PC-9 (cell line): ENCODE measurements at regions not wholly inside any gene's neighbourhood (a gene's known extent, or its start where the extent isn't known, plus 50 kb on each side); places are given as distances from the start of the nearest gene placed in this dataset.

Experiments
- EZH2 ChIP-seq: fragments of 200-600 bp; sonication (generic); IDR thresholded peaks from 2 replicates; pipeline ENCODE4 v1.8.0; 2017; ENCODE audit warnings: antibody characterized with exemption, low read depth
- TF ChIP-seq, protein P1 (sequence below): fragments of 200-600 bp; sonication (generic); conservative IDR thresholded peaks from 2 replicates; pipeline ENCODE4 v1.6.1; 2017; ENCODE audit warnings: mixed run types, antibody characterized with exemption, mild to moderate bottlenecking, moderate library complexity

DNA sequence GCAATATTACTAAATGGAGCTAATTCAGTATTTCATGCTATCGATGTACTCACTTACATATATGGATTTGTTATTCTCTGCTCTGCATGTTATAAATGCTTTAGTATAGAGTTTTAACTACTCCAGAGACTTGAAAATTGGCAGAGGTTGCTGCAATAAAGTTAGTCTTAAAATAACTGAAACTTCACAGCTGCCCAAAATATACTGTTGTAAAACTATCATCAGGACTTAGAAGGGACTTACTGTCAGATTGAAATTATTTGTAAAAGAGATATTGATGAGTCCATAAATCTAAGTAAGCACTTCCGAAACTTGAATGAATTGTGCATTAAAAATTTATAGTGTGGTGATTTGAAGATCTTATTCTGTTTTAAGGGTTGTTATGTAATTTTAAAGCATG, 1178.2 kb upstream of the PCDH20 start:
- TF ChIP-seq, protein P1, sequence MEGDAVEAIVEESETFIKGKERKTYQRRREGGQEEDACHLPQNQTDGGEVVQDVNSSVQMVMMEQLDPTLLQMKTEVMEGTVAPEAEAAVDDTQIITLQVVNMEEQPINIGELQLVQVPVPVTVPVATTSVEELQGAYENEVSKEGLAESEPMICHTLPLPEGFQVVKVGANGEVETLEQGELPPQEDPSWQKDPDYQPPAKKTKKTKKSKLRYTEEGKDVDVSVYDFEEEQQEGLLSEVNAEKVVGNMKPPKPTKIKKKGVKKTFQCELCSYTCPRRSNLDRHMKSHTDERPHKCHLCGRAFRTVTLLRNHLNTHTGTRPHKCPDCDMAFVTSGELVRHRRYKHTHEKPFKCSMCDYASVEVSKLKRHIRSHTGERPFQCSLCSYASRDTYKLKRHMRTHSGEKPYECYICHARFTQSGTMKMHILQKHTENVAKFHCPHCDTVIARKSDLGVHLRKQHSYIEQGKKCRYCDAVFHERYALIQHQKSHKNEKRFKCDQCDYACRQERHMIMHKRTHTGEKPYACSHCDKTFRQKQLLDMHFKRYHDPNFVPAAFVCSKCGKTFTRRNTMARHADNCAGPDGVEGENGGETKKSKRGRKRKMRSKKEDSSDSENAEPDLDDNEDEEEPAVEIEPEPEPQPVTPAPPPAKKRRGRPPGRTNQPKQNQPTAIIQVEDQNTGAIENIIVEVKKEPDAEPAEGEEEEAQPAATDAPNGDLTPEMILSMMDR: no peak
- TF ChIP-seq EZH2: no peak
